HepG2 (cell line): ENCODE measurements at regions not wholly inside any gene's neighbourhood (a gene's known extent, or its start where the extent isn't known, plus 50 kb on each side); places are given as distances from the start of the nearest gene placed in this dataset.

ENCODE experiments used
- ARID4A ChIP-seq: sonication (generic); formaldehyde crosslinking; IDR thresholded peaks from 2 replicates; pipeline ENCODE4 v1.5.0; 2020; ENCODE audit warnings: mild to moderate bottlenecking, missing genetic modification reagents, borderline replicate concordance
- BORCS8-MEF2B ChIP-seq: sonication (generic); formaldehyde crosslinking; IDR thresholded peaks from 2 replicates; pipeline ENCODE4 v1.8.0; 2022; ENCODE audit warnings: mild to moderate bottlenecking, missing genetic modification reagents
- CBX2 ChIP-seq, 2 experiments: fragments of 200-600 bp in 1 of 2; sonication (generic); formaldehyde crosslinking in 1 of 2; IDR thresholded peaks; 2 replicates each; pipeline versions ENCODE4 v1.7.0 to v1.8.1; 2018 to 2022; ENCODE audit warnings: low read depth in 2 of 2, low read length in 1 of 2, mild to moderate bottlenecking in 1 of 2, missing genetic modification reagents in 1 of 2
- CENPT ChIP-seq: sonication (generic); formaldehyde crosslinking; IDR thresholded peaks from 2 replicates; pipeline ENCODE4 v1.8.0; 2022; ENCODE audit warnings: low read depth, mild to moderate bottlenecking, moderate library complexity, missing genetic modification reagents
- MXD1 ChIP-seq: sonication (generic); formaldehyde crosslinking; IDR thresholded peaks from 2 replicates; pipeline ENCODE4 v1.4.0; 2020; ENCODE audit warnings: mild to moderate bottlenecking, missing genetic modification reagents
- NFE2 ChIP-seq: sonication (generic); formaldehyde crosslinking; IDR thresholded peaks from 2 replicates; pipeline ENCODE4 v1.4.0; 2020; ENCODE audit warnings: missing genetic modification reagents
- NKX3-1 ChIP-seq: sonication (generic); formaldehyde crosslinking; IDR thresholded peaks from 2 replicates; pipeline ENCODE4 v1.5.0; 2020; ENCODE audit warnings: missing genetic modification reagents
- PAF1 ChIP-seq: IDR thresholded peaks from 2 replicates; pipeline ENCODE4 v1.6.1; 2016; ENCODE audit warnings: missing genetic modification reagents, missing compliant biosample characterization
- POGZ ChIP-seq: sonication (generic); formaldehyde crosslinking; IDR thresholded peaks from 2 replicates; pipeline ENCODE4 v1.4.0; 2020; ENCODE audit warnings: mild to moderate bottlenecking, missing genetic modification reagents
- SRSF4 ChIP-seq: fragments of 200-400 bp; formaldehyde crosslinking; IDR thresholded peaks from one replicate; pipeline ENCODE4 v1.6.1; 2018; ENCODE audit warnings: mild to moderate bottlenecking, low read depth, low read length, moderate library complexity; ENCODE audit not compliant: poor library complexity, severe bottlenecking
- TOPORS ChIP-seq: sonication (generic); formaldehyde crosslinking; IDR thresholded peaks from 2 replicates; pipeline ENCODE4 v1.8.0; 2023; ENCODE audit warnings: mild to moderate bottlenecking, missing genetic modification reagents
- ZMYM3 ChIP-seq: sonication (generic); formaldehyde crosslinking; IDR thresholded peaks from 2 replicates; pipeline ENCODE4 v1.5.1; 2020; ENCODE audit warnings: mild to moderate bottlenecking, missing genetic modification reagents
- ZNF274 ChIP-seq: sonication (generic); formaldehyde crosslinking; IDR thresholded peaks from 2 replicates; pipeline ENCODE4 v1.5.1; 2020; ENCODE audit warnings: mild to moderate bottlenecking, missing genetic modification reagents
- ZNF670 ChIP-seq: sonication (generic); formaldehyde crosslinking; IDR thresholded peaks from 2 replicates; pipeline ENCODE4 v1.8.0; 2022; ENCODE audit warnings: mild to moderate bottlenecking, missing genetic modification reagents, borderline replicate concordance
- TF ChIP-seq, protein P1 (sequence below): sonication (generic); formaldehyde crosslinking; IDR thresholded peaks from 2 replicates; pipeline ENCODE4 v1.5.0; 2020; ENCODE audit warnings: mild to moderate bottlenecking, missing genetic modification reagents
- TF ChIP-seq, protein P2 (sequence below): sonication (generic); IDR thresholded peaks from 2 replicates; pipeline ENCODE4 v1.6.1; 2016; ENCODE audit warnings: low read depth, borderline replicate concordance
- TF ChIP-seq, protein P3 (sequence below): sonication (generic); formaldehyde crosslinking; IDR thresholded peaks from 2 replicates; pipeline ENCODE4 v1.5.1; 2020; ENCODE audit warnings: missing genetic modification reagents, mild to moderate bottlenecking, borderline replicate concordance

DNA sequence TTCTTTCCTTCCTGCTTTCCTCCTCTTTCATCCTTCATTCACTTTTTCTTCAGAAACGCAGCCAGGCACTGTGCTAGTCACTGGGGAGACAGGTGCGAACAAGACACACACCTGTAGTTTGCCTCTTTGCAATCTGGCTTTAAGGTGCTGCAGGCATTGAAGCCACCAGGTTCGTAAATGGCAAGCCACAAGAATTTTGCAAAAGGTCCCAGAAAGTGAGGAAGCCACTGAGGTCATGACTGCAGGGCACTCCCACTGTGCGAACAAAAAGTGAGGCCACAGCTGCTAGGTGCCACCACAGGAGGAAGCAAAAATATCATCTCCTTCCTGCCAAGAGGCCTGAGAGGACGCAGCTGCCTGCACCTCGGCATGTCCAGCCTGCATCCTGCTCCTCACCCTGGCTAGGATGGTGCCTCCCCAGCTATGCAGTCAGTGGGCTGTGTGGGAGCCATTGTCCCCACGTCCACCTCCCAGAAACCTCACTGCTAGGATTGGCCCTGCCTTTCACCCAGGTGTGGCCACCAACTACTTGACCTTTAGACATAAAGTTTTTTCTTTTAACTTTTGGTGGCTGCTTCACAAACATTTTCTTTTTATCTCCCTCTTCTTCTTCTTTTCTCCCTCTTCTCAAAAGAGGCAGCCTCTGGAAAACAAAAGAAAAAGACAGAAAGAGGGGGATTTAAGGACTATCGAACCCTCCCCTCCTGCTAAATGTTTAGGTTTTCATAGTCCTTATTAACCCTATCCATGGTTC, 230.8 kb downstream of the BCAS1 start (continued):
- TF ChIP-seq MXD1 (CRISPR knock-in tag), result no peak
- TF ChIP-seq ZNF670, result no peak
- 0 out of 2 replicates have a peak, but pooled peaks have one; percentile 51 for TF ChIP-seq CENPT
- TF ChIP-seq TOPORS (CRISPR knock-in tag), result no peak
- 0 out of 2 replicates have a peak, but pooled peaks have one; percentile 28 for TF ChIP-seq ZNF274 (CRISPR knock-in tag)
- TF ChIP-seq, protein P1, sequence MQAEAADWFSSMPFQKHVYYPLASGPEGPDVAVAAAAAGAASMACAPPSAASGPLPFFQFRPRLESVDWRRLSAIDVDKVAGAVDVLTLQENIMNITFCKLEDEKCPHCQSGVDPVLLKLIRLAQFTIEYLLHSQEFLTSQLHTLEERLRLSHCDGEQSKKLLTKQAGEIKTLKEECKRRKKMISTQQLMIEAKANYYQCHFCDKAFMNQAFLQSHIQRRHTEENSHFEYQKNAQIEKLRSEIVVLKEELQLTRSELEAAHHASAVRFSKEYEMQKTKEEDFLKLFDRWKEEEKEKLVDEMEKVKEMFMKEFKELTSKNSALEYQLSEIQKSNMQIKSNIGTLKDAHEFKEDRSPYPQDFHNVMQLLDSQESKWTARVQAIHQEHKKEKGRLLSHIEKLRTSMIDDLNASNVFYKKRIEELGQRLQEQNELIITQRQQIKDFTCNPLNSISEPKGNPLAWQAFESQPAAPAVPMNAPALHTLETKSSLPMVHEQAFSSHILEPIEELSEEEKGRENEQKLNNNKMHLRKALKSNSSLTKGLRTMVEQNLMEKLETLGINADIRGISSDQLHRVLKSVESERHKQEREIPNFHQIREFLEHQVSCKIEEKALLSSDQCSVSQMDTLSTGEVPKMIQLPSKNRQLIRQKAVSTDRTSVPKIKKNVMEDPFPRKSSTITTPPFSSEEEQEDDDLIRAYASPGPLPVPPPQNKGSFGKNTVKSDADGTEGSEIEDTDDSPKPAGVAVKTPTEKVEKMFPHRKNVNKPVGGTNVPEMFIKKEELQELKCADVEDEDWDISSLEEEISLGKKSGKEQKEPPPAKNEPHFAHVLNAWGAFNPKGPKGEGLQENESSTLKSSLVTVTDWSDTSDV, result no peak
- no peak for TF ChIP-seq SRSF4
- TF ChIP-seq ZMYM3 (CRISPR knock-in tag), result peak; percentile 63; the same call in 1 of the 2 replicates
- TF ChIP-seq POGZ (CRISPR knock-in tag), result no peak
- TF ChIP-seq CBX2 (IDR thresholded peaks at IDR 0.05; ENCODE audit: low read depth, low read length), result no peak
- TF ChIP-seq CBX2 (CRISPR knock-in tag; IDR thresholded peaks at IDR 0.05; ENCODE audit: low read depth), result no peak
- TF ChIP-seq ARID4A (CRISPR knock-in tag), result no peak
- TF ChIP-seq, protein P2, sequence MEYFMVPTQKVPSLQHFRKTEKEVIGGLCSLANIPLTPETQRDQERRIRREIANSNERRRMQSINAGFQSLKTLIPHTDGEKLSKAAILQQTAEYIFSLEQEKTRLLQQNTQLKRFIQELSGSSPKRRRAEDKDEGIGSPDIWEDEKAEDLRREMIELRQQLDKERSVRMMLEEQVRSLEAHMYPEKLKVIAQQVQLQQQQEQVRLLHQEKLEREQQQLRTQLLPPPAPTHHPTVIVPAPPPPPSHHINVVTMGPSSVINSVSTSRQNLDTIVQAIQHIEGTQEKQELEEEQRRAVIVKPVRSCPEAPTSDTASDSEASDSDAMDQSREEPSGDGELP, result peak; percentile 27; the same call in 1 of the 2 replicates
- TF ChIP-seq, protein P3, sequence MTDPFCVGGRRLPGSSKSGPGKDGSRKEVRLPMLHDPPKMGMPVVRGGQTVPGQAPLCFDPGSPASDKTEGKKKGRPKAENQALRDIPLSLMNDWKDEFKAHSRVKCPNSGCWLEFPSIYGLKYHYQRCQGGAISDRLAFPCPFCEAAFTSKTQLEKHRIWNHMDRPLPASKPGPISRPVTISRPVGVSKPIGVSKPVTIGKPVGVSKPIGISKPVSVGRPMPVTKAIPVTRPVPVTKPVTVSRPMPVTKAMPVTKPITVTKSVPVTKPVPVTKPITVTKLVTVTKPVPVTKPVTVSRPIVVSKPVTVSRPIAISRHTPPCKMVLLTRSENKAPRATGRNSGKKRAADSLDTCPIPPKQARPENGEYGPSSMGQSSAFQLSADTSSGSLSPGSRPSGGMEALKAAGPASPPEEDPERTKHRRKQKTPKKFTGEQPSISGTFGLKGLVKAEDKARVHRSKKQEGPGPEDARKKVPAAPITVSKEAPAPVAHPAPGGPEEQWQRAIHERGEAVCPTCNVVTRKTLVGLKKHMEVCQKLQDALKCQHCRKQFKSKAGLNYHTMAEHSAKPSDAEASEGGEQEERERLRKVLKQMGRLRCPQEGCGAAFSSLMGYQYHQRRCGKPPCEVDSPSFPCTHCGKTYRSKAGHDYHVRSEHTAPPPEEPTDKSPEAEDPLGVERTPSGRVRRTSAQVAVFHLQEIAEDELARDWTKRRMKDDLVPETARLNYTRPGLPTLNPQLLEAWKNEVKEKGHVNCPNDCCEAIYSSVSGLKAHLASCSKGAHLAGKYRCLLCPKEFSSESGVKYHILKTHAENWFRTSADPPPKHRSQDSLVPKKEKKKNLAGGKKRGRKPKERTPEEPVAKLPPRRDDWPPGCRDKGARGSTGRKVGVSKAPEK (CRISPR knock-in tag), result 0 out of 2 replicates have a peak, but pooled peaks have one; percentile 22
- no peak for TF ChIP-seq NKX3-1 (CRISPR knock-in tag)
- no peak for TF ChIP-seq NFE2 (CRISPR knock-in tag)
- TF ChIP-seq PAF1, result no peak
- TF ChIP-seq BORCS8-MEF2B, result no peak
